HG02759 (cell line): ENCODE measurements at regions not wholly inside any gene's neighbourhood (a gene's known extent, or its start where the extent isn't known, plus 50 kb on each side); places are given as distances from the start of the nearest gene placed in this dataset.

Experiments used
- ATAC-seq: cut with Tn5 transposase; IDR thresholded peaks from one replicate; pipeline ENCODE4 v1.9.1; 2021; ENCODE audit warnings: mild to moderate bottlenecking, moderate library complexity; ENCODE audit not compliant: unreplicated experiment

GRCh38 chr20:52787216-52787615 lies 184.9 kb upstream of the TSHZ2 start:
- no peak for ATAC-seq

GRCh38 chr20:52785679-52786078 lies 186.5 kb upstream of the TSHZ2 start:
- no peak for ATAC-seq

- ATAC-seq, result no peak
These were observed 188.4 kb upstream of the TSHZ2 start for GRCh38 chr20:52783769-52784168.

GRCh38 chr20:52780462-52780861 lies 191.7 kb upstream of the TSHZ2 start:
- no peak for ATAC-seq

- no peak for ATAC-seq
These were observed 193.0 kb upstream of the TSHZ2 start for GRCh38 chr20:52779125-52779524.

- no peak for ATAC-seq
These were observed 195.0 kb upstream of the TSHZ2 start for GRCh38 chr20:52777171-52777570.

GRCh38 chr20:52775786-52776185 lies 196.4 kb upstream of the TSHZ2 start:
- no peak for ATAC-seq

GRCh38 chr20:52768694-52769093 lies 203.5 kb upstream of the TSHZ2 start:
- ATAC-seq, result no peak

GRCh38 chr20:52766645-52767435 lies 205.3 kb upstream of the TSHZ2 start:
- ATAC-seq, result no peak

GRCh38 chr20:52763321-52763853 lies 208.8 kb upstream of the TSHZ2 start:
- ATAC-seq, result no peak

- no peak for ATAC-seq
These were observed 210.3 kb upstream of the TSHZ2 start for GRCh38 chr20:52761867-52762266.

GRCh38 chr20:52760791-52761190 lies 211.4 kb upstream of the TSHZ2 start:
- no peak for ATAC-seq

- no peak for ATAC-seq
These were observed 214.7 kb upstream of the TSHZ2 start for GRCh38 chr20:52757411-52757810.

GRCh38 chr20:52755744-52756143 lies 216.4 kb upstream of the TSHZ2 start:
- no peak for ATAC-seq

GRCh38 chr20:52754366-52754765 lies 217.8 kb upstream of the TSHZ2 start:
- ATAC-seq, result no peak

GRCh38 chr20:52752023-52752422 lies 220.1 kb upstream of the TSHZ2 start:
- no peak for ATAC-seq

GRCh38 chr20:52751571-52751970 lies 220.6 kb upstream of the TSHZ2 start:
- no peak for ATAC-seq

GRCh38 chr20:52749938-52750337 lies 222.2 kb upstream of the TSHZ2 start:
- no peak for ATAC-seq

GRCh38 chr20:52748990-52749389 lies 223.2 kb upstream of the TSHZ2 start:
- ATAC-seq, result no peak

- ATAC-seq, result no peak
These were observed 223.7 kb upstream of the TSHZ2 start for GRCh38 chr20:52748285-52748932.

- no peak for ATAC-seq
These were observed 224.3 kb upstream of the TSHZ2 start for GRCh38 chr20:52747845-52748284.

- no peak for ATAC-seq
These were observed 225.4 kb upstream of the TSHZ2 start for GRCh38 chr20:52746770-52747169.
